Brain pericyte (primary cell): ENCODE measurements at regions not wholly inside any gene's neighbourhood (a gene's known extent, or its start where the extent isn't known, plus 50 kb on each side); places are given as distances from the start of the nearest gene placed in this dataset.
"Not testable (repeated sequence)": the region's sequence is repeated elsewhere in the genome, so short reads cannot be mapped to it uniquely, and the experiment has no call there.

Experiments
- DNase-seq: peaks from one replicate; pipeline ENCODE4 v3.0.0-alpha.2; 2012; ENCODE audit warnings: low read depth, low spot score

DNA sequence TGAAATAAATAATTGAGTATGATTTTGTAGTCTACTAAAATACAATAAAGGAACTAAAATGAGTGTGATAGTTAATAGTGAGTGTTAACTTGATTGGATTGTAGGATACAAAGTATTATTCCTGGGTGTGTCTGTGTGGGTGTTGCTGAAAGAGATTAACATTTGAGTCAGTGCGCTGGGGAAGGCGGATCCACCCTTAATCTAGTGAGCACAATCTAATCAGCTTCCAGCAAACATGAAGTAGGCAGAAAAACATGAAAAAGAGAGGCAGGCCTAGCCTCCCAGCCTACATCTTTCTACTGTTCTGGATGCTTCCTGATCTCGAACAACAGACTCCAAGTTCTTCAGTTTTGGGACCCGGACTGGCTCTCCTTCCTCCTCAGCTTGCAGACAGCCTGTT is 1716.6 kb downstream of the MRPL39 start:
- DNase-seq, result no peak

DNA sequence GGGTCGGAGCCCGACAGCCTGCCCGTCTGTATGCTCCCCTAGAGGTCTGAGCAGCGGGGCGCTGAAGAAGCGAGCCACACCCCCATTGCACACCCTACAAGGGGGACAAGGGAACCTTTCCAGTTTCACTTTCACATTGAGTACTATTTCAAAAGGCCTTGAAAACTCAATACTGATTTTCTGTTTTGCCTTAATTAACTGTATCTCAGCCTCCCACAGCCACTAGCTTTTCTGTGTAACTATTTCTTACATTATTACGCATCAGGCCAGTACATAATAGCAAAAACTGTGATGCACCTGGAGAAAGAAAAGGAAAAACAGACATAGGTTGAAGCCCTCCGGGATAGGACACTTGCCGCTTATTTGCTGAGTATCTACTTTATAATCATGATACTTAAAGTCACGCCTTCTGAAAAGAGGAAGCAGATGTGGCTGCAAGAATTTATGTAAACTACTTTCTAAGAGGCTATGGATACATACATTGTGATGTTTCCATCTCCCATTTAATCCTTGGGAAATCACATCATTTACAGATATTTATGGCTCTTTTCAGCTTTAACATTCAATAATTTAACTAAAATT is 1719.5 kb downstream of the MRPL39 start:
- DNase-seq, result no peak

DNA sequence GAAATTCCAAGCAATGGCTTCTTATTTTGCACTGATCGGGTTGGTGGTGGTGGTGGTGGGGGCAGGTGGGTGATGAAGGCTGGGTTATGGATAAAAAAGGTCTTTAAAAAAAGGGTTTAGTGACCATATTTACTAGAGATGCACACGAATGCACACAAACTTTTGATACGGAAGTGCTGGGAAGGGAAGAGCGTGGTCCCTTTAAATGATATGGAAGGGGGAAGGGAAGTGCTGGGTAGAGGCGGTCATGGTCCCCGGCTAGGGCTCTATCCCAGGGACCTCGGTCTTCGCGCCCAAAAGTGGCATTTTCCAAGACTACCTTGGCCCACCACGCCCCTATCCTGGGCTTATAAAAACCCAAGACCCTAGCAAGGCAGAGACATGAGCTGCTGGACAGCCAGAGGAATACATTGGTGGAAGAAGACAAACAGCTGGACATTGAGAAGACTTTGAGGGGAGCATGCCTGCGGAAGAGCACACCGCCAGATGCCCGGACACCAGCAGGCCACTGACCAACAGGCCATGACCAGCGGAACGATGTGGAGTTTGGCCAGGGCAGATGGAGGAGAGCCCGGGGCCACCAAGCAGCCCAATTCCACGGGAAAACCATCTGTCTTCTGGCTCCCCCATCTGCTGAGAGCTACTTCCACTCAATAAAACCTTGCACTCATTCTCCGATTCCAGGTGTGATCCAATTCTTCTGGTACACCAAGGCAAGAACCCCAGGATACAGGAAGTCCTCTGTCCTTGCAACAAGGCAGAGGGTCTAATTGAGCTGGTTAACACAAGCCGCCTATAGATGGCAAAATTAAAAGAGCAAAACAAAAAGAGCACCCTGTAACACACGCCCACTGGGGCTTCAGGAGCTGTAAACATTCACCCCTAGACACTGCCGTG is 1720.2 kb downstream of the MRPL39 start:
- no peak for DNase-seq

DNA sequence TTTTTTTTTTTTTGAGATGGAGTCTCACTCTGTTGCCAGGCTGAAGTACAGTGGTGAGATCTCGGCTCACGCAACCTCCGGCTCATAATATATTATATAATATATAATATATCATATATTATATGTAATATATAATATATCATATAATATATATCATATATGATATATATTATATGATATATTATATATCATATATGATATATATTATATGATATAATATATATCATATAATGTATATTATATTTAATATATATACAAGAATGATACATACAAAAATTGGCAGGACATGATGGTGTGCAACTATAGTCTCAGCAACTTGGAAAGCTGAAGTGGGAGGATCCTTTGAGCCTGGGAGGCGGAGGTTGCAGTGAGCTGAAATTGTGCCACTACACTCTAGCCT is 1725.5 kb downstream of the MRPL39 start:
- no peak for DNase-seq

DNA sequence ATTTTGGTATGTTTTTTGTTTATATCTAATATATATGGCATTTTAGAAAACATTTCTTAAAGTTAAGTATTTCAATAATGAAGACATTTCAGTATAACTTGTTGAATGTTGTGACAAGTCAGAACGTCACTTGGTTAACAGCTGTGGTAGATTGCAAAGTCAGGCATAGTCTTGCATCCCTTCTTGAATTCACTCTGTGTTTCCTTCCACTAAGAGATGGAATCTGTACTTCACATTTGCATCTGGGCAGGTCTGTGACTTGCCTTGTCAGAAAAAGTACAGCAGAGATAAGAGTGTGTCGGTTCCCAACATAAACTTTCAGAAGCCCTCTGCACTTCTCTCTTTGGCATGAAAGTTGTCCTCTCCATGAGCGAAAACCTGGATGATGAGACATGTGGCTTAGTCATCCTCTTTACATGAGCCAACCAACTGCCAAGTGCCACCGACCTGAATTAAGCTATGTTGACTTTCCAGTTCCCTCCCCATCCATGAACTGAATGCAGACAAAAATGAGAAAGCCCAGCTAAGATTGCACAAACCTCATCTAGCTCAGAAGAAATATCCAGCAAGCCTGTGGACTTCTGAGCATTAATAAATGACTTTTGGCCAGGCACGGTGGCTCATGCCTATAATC is 1730.2 kb downstream of the MRPL39 start:
- DNase-seq, result no peak

DNA sequence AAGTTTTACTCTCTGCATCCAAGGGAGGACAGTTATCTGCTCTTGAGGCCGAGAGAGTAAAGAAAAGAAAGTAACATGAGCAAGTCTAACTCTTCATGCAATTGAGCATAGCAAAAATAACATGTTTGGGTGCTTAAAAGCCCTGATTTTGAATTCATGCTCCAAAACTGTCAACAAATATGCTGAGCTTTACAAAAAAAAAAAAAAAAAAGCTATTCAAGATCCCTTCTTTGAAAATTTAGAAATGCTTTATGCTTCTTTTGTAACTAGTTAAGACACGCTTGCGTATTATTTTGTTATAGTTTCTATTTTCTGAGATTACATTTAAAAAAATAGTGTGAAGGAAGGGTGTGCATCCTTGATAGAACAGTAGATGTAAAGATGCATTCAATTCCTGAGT is 1733.0 kb downstream of the MRPL39 start:
- DNase-seq, result no peak

DNA sequence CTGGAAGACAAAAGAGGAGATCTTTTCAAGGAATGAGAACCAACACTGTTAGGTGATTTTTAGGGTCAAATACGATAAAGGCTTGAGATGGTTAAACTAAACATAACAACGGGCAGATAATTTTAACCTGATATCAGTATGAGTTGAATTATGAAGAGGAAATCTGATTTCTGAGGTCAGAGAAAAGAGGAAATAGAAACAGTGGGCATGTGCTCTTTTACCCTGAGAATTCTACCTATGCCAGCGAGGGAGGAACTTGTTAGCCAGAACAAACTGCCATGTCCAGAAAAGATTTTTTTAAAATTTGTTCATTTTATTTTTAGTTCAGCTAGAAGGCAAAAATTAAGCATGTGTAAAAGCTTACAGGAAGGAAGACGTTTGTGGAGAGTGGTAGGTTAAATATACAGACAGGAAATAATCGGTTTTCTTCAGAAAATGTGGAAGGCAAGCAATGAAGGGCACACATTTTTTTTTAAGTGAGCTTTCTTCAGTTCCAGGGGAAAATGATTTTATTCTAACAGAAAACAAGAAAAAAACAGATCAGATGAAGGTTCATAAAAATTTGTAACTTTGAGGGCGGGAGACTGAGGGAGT is 1745.3 kb downstream of the MRPL39 start:
- DNase-seq, result no peak

DNA sequence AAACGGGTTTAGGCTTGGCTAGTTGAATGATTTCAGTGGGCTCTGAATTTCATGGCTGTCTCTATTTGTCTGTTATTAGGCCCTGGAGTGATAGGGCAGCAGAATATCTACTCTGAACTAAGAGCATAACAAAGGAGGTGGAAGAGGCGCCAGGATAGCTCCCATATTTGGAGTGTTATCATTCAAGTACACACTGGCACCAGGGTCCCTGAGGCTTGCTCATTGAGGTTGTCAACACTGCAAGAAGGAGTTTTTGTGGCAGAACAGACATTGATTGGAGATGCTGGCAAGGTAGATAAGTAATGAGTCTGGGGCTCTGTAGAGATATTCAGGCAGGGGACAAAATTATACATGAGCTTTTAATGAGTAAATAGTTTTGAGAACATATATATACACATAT is 1748.4 kb downstream of the MRPL39 start:
- no peak for DNase-seq

DNA sequence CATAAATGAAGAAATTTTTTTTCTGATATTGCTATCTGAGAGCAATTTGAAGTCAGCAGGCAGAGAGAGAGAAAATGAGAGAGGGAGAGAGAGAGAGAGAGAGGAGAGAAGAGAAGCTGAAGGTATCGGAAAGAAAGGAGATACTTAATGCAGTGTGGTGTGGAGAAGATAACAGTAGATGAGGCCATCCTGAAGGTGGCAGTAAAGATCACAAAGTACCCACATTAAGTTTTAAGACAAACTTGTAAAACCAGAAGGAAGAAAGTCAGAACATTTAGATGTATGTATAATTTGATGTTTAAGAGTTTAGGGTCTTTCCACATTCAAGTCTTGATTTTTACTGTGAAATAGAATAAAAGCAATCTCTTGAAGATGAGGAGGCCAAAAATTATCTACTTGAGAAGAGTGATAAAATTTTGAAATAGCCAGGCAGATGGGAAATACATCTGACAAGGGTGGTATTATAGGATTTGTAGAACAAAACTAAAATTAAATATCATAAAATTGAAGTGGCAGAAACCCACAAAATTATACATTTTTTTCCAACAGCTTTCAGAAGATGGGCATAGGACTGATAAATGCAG is 1753.4 kb downstream of the MRPL39 start:
- DNase-seq, result no peak

DNA sequence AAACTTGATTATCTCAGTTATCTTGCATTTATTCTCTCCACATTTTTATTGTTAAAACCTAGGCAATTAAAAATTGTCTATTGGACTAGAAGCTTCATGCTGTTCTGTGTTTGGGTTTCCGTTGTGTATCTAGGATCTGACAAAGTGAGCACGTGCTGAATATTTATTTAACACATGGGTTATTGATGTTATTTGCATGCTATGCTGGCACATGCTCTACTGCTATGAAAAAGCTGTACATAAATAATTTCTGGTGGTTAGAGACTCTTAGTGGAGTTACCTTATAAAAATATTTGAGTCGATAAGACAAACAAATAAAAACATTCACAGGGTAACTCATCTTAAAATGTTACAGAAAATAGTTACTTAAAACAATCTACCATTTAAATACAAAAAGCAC is 1769.7 kb downstream of the MRPL39 start:
- no peak for DNase-seq

DNA sequence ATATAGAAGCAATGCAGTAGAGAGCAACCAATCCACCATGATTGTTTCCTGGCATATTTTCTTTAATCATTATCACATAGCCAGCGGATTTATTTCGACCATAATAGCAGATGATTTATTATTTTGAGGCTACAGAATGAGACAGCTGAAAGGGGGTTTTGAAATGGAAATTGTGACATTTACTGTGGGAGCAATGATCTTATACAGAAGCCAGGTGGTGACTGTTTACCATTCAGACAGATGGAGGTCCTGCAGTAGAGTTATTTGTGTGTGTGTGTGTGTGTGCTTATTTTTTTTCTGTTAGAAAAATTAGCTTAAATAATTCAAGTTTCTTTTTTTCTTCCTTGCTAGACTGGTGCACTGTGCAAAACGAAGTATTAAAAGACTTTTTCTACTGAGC is 1784.5 kb downstream of the MRPL39 start:
- DNase-seq, result no peak

DNA sequence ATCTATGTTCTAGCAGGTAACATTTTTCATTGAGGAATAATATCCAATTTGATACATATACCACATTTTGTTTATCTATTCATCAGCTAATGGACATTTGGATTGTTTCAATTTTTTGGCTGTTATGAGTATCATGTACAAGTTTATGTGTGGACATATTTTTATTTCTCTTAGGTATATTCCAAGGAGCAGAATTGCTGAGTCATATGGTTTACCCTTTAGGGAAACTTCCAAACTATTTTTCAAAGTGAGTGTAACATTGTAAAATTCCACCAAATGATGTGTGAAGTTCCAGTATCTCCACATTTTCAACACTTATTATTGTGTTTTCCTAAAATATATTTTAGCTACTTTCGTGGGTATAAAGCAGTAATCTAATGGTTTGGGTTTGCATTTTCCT is 1789.9 kb downstream of the MRPL39 start:
- no peak for DNase-seq

DNA sequence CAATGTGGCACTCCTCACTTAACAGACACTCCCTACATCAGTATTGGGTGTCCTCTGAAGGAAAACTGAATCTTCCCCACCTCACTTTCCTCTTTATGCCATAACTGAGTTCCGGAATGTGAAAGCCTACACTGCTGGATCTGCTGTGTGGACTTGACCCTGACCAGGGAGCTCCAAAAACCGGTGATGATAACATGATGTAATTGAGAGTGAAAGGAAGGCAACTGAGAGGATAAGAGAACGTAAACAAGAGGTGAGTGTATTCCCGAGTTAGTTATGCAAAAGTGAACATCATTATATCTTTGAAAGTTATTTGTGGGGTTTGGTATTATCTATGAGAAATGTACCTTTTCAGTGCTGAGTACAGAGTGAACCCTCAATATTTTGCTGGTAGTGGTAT is 1794.8 kb downstream of the MRPL39 start:
- no peak for DNase-seq

DNA sequence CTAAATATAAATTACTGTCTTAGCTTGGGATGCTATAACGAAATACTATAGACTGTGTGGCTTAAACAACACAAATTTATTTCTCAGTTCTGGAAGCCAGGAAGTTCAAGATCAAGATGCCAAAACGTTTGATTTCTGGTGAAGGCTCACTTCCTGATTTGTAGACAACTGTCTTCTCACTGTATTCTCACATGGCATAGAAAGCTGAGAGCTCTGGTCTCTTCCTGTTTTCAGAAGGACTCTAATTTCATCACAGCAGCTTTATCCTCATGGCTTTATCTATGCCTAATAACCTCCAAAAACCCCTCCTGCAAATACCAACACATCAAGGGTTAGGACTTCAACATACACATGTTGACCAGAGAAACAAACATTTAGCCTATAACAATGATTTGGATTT is 1795.5 kb downstream of the MRPL39 start:
- DNase-seq, result no peak

DNA sequence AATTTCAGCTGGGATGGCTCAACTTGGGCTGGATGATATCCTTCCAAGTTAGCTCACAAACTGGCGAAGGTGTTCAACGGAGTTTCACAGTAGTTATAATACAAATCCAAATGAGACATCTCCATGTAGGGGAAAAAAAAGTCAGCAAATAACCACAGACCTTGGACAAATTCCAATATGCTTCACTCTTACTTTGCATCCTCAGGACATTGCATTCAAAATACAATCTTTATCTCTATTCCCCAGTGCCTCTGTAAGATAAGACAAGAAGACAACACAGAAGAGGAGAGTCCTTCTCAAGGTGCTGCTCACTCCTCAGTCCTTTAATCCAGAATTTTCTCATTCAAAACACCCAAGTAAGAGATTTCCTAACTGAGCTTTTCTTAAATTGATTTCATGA is 1797.7 kb downstream of the MRPL39 start:
- no peak for DNase-seq

DNA sequence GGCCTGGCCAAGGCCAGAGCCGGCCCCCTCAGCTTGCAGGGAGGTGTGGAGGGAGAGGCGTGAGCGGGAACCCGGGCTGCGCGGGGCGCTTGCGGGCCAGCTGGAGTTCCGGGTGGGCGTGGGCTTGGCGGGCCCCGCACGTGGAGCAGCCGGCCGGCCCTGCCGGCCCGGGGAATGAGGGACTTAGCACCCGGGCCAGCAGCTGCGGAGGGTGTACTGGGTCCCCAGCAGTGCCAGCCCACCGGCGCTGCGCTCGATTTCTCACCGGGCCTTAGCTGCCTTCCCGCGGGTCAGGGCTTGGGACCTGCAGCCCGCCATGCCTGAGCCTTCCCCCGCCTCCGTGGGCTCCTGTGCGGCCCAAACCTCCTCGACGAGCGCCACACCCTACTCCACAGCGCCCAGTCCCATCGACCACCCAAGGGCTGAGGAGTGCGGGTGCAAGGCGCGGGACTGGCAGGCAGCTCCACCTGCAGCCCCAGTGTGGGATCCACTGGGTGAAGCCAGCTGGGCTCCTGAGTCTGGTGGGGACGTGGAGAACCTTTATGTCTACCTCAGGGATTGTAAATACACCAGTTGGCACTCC is 1800.2 kb downstream of the MRPL39 start:
- DNase-seq, result not testable (repeated sequence)

DNA sequence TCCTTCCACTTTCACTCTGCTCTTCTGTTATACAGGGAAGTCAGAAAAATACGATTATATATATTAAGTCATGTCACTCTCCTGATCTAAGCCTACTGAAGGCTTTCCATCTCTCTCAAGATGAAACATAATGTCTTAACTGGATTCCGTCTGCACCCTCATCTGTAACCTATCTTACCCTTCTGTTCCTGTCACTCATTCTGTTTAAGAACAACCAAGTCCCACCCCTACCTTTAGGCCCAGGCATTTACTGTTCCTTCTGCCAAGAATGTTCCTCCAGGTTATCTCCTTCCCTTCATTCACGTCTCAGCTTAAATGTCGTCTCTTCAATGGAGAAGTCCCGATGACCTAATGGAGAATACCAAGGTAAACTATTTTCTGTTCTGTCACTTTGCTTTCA is 1802.4 kb downstream of the MRPL39 start:
- no peak for DNase-seq

DNA sequence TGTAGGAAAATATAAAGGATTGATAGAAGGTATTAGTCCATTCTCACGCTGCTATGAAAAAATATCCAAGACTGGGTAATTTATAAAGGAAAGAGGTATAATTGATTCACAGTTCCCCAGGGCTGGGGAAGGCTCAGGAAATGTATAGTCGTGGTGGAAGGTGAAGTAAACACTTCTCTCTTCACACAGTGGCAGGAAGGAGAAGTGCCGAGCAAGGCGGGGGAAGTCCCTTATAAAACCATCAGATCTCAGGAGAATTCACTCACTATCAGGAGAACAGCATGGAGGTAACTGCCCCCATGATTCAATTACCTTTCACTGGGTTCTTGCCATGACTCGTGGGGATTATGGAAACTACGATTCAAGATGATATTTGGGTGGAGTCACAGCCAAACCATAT is 1806.0 kb downstream of the MRPL39 start:
- DNase-seq, result no peak

DNA sequence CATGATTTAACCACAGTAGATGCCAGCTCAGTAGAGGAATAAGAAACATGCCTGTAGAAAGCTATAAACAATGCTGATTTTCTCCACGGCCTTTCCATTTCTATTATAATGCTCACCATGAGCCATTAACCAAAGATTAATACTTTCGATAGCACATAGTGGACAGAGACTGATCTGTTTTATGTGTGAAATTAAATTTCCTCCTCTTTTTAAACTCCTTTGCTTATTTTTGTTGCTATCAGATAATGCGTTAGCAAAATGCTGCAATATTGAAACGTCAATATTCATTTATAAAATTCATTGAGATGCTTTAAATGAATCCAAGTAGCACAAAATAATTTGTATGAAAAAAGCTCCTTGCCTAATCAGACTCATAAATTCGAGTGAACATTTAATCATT is 1807.9 kb downstream of the MRPL39 start:
- no peak for DNase-seq

DNA sequence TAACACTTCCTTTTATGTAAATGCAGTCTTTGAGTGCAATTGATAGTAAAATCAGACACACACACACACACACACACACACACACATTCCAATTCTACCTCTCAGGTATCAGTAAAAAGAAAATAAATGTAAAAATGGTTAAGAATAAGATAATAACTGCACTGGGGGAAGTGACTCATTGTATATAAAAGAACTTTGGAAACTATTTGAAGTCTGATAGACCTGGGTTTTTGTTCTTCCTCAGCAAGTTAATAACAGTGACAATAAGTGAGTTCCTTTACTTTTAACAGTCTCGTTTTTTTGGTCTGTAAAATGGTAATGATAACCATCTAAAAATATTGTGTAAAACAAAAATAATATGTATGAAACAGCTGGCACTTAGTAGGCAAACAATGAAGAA is 1815.0 kb downstream of the MRPL39 start:
- no peak for DNase-seq

DNA sequence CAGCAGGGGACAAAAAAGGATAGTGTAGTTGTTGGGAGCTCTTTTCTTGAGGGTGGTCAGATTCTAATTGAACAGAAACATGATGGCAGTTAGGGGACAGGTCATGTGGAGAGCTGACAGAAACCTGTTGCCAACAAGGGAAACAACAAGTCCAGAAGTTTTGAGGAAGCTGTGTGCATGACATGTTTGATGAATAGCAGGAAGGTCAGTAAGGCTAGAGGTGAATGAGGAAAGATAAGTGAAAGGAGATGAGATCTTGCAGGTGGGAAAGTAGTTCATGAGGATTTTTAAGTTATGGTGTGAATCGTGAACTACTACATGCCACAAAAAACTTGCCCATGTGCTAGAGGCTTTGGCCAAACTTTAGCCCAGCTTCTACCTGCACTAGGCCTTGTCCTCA is 1817.4 kb downstream of the MRPL39 start:
- no peak for DNase-seq

DNA sequence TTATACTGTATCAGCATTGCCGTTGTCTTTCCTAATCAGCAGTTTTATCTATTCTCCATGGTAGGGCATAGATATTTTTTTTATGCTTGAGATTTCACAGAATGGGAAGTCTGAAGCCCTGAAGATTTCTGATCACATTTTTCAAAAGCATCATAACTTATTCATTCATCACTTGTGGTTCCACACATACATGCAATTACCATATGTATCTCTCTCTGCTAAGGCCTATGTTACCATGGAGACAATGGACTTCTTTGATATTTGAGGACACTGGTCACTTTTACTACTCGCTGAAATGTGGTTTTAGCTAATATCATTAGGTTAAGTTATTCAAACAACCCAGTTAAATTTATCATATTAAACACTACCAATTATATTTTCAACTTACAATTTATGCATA is 1827.0 kb downstream of the MRPL39 start:
- no peak for DNase-seq
